ENCODE measurements at regions not wholly inside any gene's neighbourhood (a gene's known extent, or its start where the extent isn't known, plus 50 kb on each side); places are given as distances from the start of the nearest gene placed in this dataset.
A peak's percentile ranks its signal among the peaks of the same experiment; 100 is the strongest.

GRCh38 chr21:39048064-39048463, 135.2 kb downstream of the PSMG1 start:
- Histone ChIP-seq H3K79me2 (ENCODE audit: low read depth) (no peaks in the 10 kb centered on the region), H4K20me1 (ENCODE audit: insufficient read depth) (no peaks in the 10 kb centered on the region), H3K27ac (peak overlapping the region; percentile 44; the same call in 1 of the 2 replicates), H3K4me1 (replicated peaks; ENCODE audit: insufficient read depth) (0 out of 2 replicates have a peak, but pooled peaks cover 15% of the 10 kb centered on the region), H3K9me3 (ENCODE audit: insufficient read depth, low read depth) (no peaks in the 10 kb centered on the region), H3K27me3 (ENCODE audit: insufficient read depth, low read depth) (no peaks in the 10 kb centered on the region), H3K36me3 (ENCODE audit: low read depth) (no peaks in the 10 kb centered on the region), H2AFZ (no peak overlapping the region), H3K9me2 (ENCODE audit: insufficient read depth) (no peaks in the 10 kb centered on the region), H3F3A (ENCODE audit: insufficient read depth, low read depth) (no peaks in the 10 kb centered on the region), H3K4me3 (no peak overlapping the region), H3K4me2 (peak overlapping the region; percentile 30; the same call in 1 of the 2 replicates)
- TF ChIP-seq CTCF (conservative IDR thresholded peaks at IDR 0.05) (no peak), EZH2 (IDR thresholded peaks at IDR 0.05; ENCODE audit: low read depth) (no peak)
- intact Hi-C loops (cut with micrococcal nuclease; ENCODE audit: unreplicated experiment), result loop anchor here (1.0 to 2.0 kb wide), 2 partner anchors 25 to 250 kb away; no protein-coding TSS in a partner anchor
- ChIA-PET CTCF (no interaction called here), POLR2A (ENCODE audit: unreplicated experiment) (interaction anchor here (0.5 to 0.9 kb wide), 6 partner anchors 18 to 315 kb away, joined by 3 to 13 read pairs (median 3); no protein-coding TSS in a partner anchor)
- no TSS peak for BruUV-seq (replicated peaks)
- peak; percentile 86 to 90 for DNase-seq

GRCh38 chr21:39047046-39047445, 136.2 kb downstream of the PSMG1 start:
- Histone ChIP-seq H3K79me2 (ENCODE audit: low read depth) (no peaks in the 10 kb centered on the region), H3K36me3 (ENCODE audit: low read depth) (no peaks in the 10 kb centered on the region), H3K27ac (no peak overlapping the region), H3K9me3 (ENCODE audit: insufficient read depth, low read depth) (no peaks in the 10 kb centered on the region), H3K27me3 (ENCODE audit: insufficient read depth, low read depth) (no peaks in the 10 kb centered on the region), H3K4me1 (replicated peaks; ENCODE audit: insufficient read depth) (0 out of 2 replicates have a peak, but pooled peaks cover 15% of the 10 kb centered on the region), H4K20me1 (ENCODE audit: insufficient read depth) (no peaks in the 10 kb centered on the region), H3K9me2 (ENCODE audit: insufficient read depth) (no peaks in the 10 kb centered on the region), H3K4me3 (no peak overlapping the region), H3F3A (ENCODE audit: insufficient read depth, low read depth) (no peaks in the 10 kb centered on the region), H3K4me2 (no peak overlapping the region), H2AFZ (no peak overlapping the region)
- BruUV-seq (replicated peaks), result no TSS peak
- intact Hi-C loops (cut with micrococcal nuclease; ENCODE audit: unreplicated experiment), result no loop called here
- POLR2A ChIA-PET (ENCODE audit: unreplicated experiment), result no interaction called here
- DNase-seq, result no peak
- TF ChIP-seq CTCF (conservative IDR thresholded peaks at IDR 0.05) (no peak), EZH2 (IDR thresholded peaks at IDR 0.05; ENCODE audit: low read depth) (no peak)
- CTCF ChIA-PET, result interaction anchor here (0.6 kb wide), 1 partner anchor 26 kb away, joined by 16 read pairs; no protein-coding TSS in a partner anchor

- Histone ChIP-seq H2AFZ (no peak overlapping the region), H3K9me2 (ENCODE audit: insufficient read depth) (no peaks in the 10 kb centered on the region), H3K79me2 (ENCODE audit: low read depth) (no peaks in the 10 kb centered on the region), H3K9me3 (ENCODE audit: insufficient read depth, low read depth) (no peaks in the 10 kb centered on the region), H3K27ac (no peak overlapping the region), H3F3A (ENCODE audit: insufficient read depth, low read depth) (no peaks in the 10 kb centered on the region), H3K4me1 (replicated peaks; ENCODE audit: insufficient read depth) (0 out of 2 replicates have a peak, but pooled peaks cover 15% of the 10 kb centered on the region), H3K4me3 (no peak overlapping the region), H3K27me3 (ENCODE audit: insufficient read depth, low read depth) (no peaks in the 10 kb centered on the region), H4K20me1 (ENCODE audit: insufficient read depth) (no peaks in the 10 kb centered on the region), H3K36me3 (ENCODE audit: low read depth) (no peaks in the 10 kb centered on the region), H3K4me2 (no peak overlapping the region)
- no TSS peak for BruUV-seq (replicated peaks)
- ChIA-PET CTCF (no interaction called here), POLR2A (ENCODE audit: unreplicated experiment) (no interaction called here)
- intact Hi-C loops (cut with micrococcal nuclease; ENCODE audit: unreplicated experiment), result no loop called here
- TF ChIP-seq CTCF (conservative IDR thresholded peaks at IDR 0.05) (no peak), EZH2 (IDR thresholded peaks at IDR 0.05; ENCODE audit: low read depth) (no peak)
- DNase-seq, result no peak
Measured at GRCh38 chr21:39046236-39046916, 136.9 kb downstream of the PSMG1 start.

Data from PC-9 (cell line).